ENCODE measurements at regions not wholly inside any gene's neighbourhood (a gene's known extent, or its start where the extent isn't known, plus 50 kb on each side); places are given as distances from the start of the nearest gene placed in this dataset.
A peak's percentile ranks its signal among the peaks of the same experiment; 100 is the strongest.

- no peak for DNase-seq
These were observed 413.8 kb upstream of the MEX3C start for GRCh38 chr18:51611326-51611725.

GRCh38 chr18:51614033-51614432, 416.6 kb upstream of the MEX3C start:
- DNase-seq, result no peak

GRCh38 chr18:51614967-51615571, 417.6 kb upstream of the MEX3C start:
- no peak for DNase-seq

GRCh38 chr18:51617167-51617566, 419.7 kb upstream of the MEX3C start:
- DNase-seq, result no peak

- no peak for DNase-seq
These were observed 420.2 kb upstream of the MEX3C start for GRCh38 chr18:51617572-51618260.

GRCh38 chr18:51619283-51619682, 421.8 kb upstream of the MEX3C start:
- DNase-seq, result no peak

- peak; percentile 36 for DNase-seq
These were observed 423.8 kb upstream of the MEX3C start for GRCh38 chr18:51621113-51621863.

GRCh38 chr18:51621864-51622160, 424.3 kb upstream of the MEX3C start:
- no peak for DNase-seq

GRCh38 chr18:51622702-51623101, 425.2 kb upstream of the MEX3C start:
- DNase-seq, result no peak

GRCh38 chr18:51623653-51624052, 426.2 kb upstream of the MEX3C start:
- DNase-seq, result no peak

GRCh38 chr18:51630706-51631105, 433.2 kb upstream of the MEX3C start:
- no peak for DNase-seq

GRCh38 chr18:51637881-51638280, 440.4 kb upstream of the MEX3C start:
- DNase-seq, result no peak

- DNase-seq, result no peak
These were observed 442.1 kb upstream of the MEX3C start for GRCh38 chr18:51639541-51639940.

GRCh38 chr18:51643483-51643882, 446.0 kb upstream of the MEX3C start:
- no peak for DNase-seq

- DNase-seq, result no peak
These were observed 448.1 kb upstream of the MEX3C start for GRCh38 chr18:51645607-51646006.

GRCh38 chr18:51647346-51647745, 449.9 kb upstream of the MEX3C start:
- DNase-seq, result no peak

GRCh38 chr18:51647942-51648341, 450.5 kb upstream of the MEX3C start:
- no peak for DNase-seq

GRCh38 chr18:51649796-51650195, 452.3 kb upstream of the MEX3C start:
- DNase-seq, result no peak

- no peak for DNase-seq
These were observed 454.3 kb upstream of the MEX3C start for GRCh38 chr18:51651761-51652160.

- DNase-seq, result no peak
These were observed 456.2 kb upstream of the MEX3C start for GRCh38 chr18:51653507-51654213.

GRCh38 chr18:51654488-51655326, 457.2 kb upstream of the MEX3C start:
- no peak for DNase-seq

- no peak for DNase-seq
These were observed 457.8 kb upstream of the MEX3C start for GRCh38 chr18:51655327-51655698.

GRCh38 chr18:51656249-51656648, 458.8 kb upstream of the MEX3C start:
- no peak for DNase-seq
